Ascending aorta (tissue), 2 donors: ENCODE measurements at regions not wholly inside any gene's neighbourhood (a gene's known extent, or its start where the extent isn't known, plus 50 kb on each side); places are given as distances from the start of the nearest gene placed in this dataset.

Source experiments
- DNase-seq, 2 donors: peaks; one replicate each; pipeline ENCODE4 v3.0.0-alpha.2; 2019; ENCODE audit warnings: low spot score in 2 of 2
- H3K27ac ChIP-seq, 2 donors: fragments of 200-600 bp; sonication (generic); one replicate each; pipeline ENCODE4 v1.5.1; 2016 to 2017; ENCODE audit warnings: mild to moderate bottlenecking in 1 of 2
- H3K27me3 ChIP-seq: fragments of 200-600 bp; sonication (generic); one replicate; pipeline ENCODE4 v1.5.1; 2017
- H3K36me3 ChIP-seq, 2 donors: fragments of 200-600 bp; sonication (generic); one replicate each; pipeline ENCODE4 v1.5.1; 2016
- H3K4me1 ChIP-seq, 2 donors: fragments of 200-600 bp; sonication (generic); one replicate each; pipeline ENCODE4 v1.5.1; 2016 to 2017; ENCODE audit warnings: mild to moderate bottlenecking in 1 of 2
- H3K4me3 ChIP-seq, 2 donors: fragments of 200-600 bp; sonication (generic); one replicate each; pipeline ENCODE4 v1.5.1; 2016 to 2017; ENCODE audit warnings: mild to moderate bottlenecking in 1 of 2
- H3K9me3 ChIP-seq, 2 donors: fragments of 200-600 bp; sonication (generic); one replicate each; pipeline ENCODE4 v1.5.1; 2016
- CTCF ChIP-seq, 3 experiments: fragments of 200-600 bp in 2 of 3; fragments of 450-650 bp in 1 of 3; sonication (generic) in 2 of 3; IDR thresholded peaks; one replicate each; pipeline ENCODE4 v1.5.1; 2016 to 2019; ENCODE audit warnings: antibody characterized with exemption in 3 of 3, mild to moderate bottlenecking in 1 of 3, moderate library complexity in 1 of 3
- intact Hi-C: fragments of 100-400 bp; cut with DNase I; formaldehyde crosslinking; loops from one replicate; pipeline ENCODE4 v1.15.1; 2023

GRCh38 chr4:57418133-57418532 lies 307.9 kb upstream of the IGFBP7 start:
- H3K27me3 ChIP-seq, result no peaks in the 10 kb centered on the region
- no peak overlapping the region for H3K27ac ChIP-seq
- no peaks in the 10 kb centered on the region for H3K9me3 ChIP-seq
- no peak for TF ChIP-seq CTCF (IDR thresholded peaks at IDR 0.05)
- H3K4me3 ChIP-seq, result no peak overlapping the region
- H3K36me3 ChIP-seq, result no peaks in the 10 kb centered on the region
- DNase-seq, result no peak
- intact Hi-C loops, result no loop called here
- no peaks in the 10 kb centered on the region for H3K4me1 ChIP-seq

- Histone ChIP-seq H3K4me3 (peak overlapping the region in 1 of 2 donors; percentile 29), H3K27me3 (no peaks in the 10 kb centered on the region), H3K9me3 (no peaks in the 10 kb centered on the region), H3K27ac (peak overlapping the region; percentile 82 to 85), H3K36me3 (no peaks in the 10 kb centered on the region), H3K4me1 (peaks cover 3 to 14% of the 10 kb centered on the region in 2 donors)
- no peak for TF ChIP-seq CTCF (IDR thresholded peaks at IDR 0.05)
- intact Hi-C loops, result loop anchor here (5.0 kb wide), 6 partner anchors 70 to 505 kb away; partner anchors contain the start of gene REST
- no peak for DNase-seq
Measured at GRCh38 chr4:57412259-57413054, 302.3 kb upstream of the IGFBP7 start.

- DNase-seq, result peak in 1 of 2 donors; percentile 80
- Histone ChIP-seq H3K27ac (peak overlapping the region; percentile 82 to 85), H3K9me3 (no peaks in the 10 kb centered on the region), H3K27me3 (no peaks in the 10 kb centered on the region), H3K4me3 (no peak overlapping the region), H3K4me1 (peaks cover 3 to 14% of the 10 kb centered on the region in 2 donors), H3K36me3 (no peaks in the 10 kb centered on the region)
- TF ChIP-seq CTCF (IDR thresholded peaks at IDR 0.05), result no peak
- intact Hi-C loops, result loop anchor here (1.0 to 5.0 kb wide), 8 partner anchors 14 to 503 kb away; partner anchors contain the start of genes NOA1 and REST
Measured at GRCh38 chr4:57410331-57411052, 300.3 kb upstream of the IGFBP7 start.

GRCh38 chr4:57405359-57405758 lies 295.2 kb upstream of the IGFBP7 start:
- no peak overlapping the region for H3K27ac ChIP-seq
- no peak for DNase-seq
- no peak overlapping the region for H3K4me3 ChIP-seq
- no peaks in the 10 kb centered on the region for H3K9me3 ChIP-seq
- no peak for TF ChIP-seq CTCF (IDR thresholded peaks at IDR 0.05)
- no peaks in the 10 kb centered on the region for H3K36me3 ChIP-seq
- peaks cover 0 to 3% of the 10 kb centered on the region in 2 donors for H3K4me1 ChIP-seq
- intact Hi-C loops, result no loop called here
- no peaks in the 10 kb centered on the region for H3K27me3 ChIP-seq

DNA sequence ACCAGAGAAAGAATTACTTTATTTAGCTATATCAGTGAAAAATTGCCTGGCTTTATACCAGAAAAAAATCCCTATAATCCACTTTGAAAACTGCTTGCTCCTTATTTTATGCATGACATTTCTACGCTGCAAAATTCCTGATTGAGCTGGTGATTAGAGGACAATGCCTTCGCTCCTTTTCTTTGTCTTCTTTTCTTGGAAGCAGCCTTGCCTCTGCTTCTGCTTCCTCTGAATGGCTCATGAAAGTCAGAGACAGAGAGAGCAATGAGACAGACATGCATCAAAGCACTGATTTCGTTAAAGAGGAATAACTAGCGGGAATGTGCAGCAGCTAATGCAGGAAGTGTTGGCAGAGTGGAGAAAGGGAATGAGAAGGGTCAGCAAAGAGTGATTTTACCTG lies 294.3 kb upstream of the IGFBP7 start:
- H3K9me3 ChIP-seq, result no peaks in the 10 kb centered on the region
- no peak for TF ChIP-seq CTCF (IDR thresholded peaks at IDR 0.05)
- no peaks in the 10 kb centered on the region for H3K36me3 ChIP-seq
- no peak overlapping the region for H3K27ac ChIP-seq
- intact Hi-C loops, result no loop called here
- DNase-seq, result no peak
- H3K4me1 ChIP-seq, result no peaks in the 10 kb centered on the region
- H3K27me3 ChIP-seq, result no peaks in the 10 kb centered on the region
- no peak overlapping the region for H3K4me3 ChIP-seq
